ENCODE measurements at regions not wholly inside any gene's neighbourhood (a gene's known extent, or its start where the extent isn't known, plus 50 kb on each side); places are given as distances from the start of the nearest gene placed in this dataset.

DNA sequence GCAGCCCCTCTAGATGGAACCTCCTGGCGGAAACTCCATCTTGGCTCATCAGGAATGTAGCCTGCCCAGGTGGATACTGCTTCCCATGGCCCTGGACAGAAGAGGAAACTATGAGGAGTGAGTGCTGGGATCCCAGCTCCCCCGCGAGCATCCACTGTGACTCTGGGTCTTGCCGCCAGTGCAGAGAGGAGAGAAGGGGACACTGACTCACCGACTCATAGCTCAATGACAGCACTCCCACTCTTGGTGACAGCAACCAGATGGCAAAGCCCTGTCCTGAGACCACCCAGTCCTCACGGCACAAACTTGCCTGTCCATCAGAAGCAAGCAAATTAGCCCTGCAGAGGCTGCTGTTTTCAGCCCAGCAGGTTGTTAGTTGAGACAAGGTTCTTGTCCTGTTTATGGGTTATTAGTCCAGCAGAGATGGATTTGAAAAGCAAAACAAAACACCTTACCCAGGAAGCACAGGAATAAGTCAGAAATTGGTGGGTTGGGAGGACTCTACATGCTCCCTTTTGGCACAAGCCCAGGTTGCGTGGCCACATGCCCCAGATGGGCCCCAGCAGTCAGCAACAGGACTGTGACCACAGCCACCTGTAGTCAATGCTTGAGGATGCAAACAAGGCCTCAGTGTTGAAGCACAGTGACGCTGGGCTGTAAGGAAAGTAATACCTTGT, 111.5 kb upstream of the GLI2 start:
- TF ChIP-seq, protein P1, sequence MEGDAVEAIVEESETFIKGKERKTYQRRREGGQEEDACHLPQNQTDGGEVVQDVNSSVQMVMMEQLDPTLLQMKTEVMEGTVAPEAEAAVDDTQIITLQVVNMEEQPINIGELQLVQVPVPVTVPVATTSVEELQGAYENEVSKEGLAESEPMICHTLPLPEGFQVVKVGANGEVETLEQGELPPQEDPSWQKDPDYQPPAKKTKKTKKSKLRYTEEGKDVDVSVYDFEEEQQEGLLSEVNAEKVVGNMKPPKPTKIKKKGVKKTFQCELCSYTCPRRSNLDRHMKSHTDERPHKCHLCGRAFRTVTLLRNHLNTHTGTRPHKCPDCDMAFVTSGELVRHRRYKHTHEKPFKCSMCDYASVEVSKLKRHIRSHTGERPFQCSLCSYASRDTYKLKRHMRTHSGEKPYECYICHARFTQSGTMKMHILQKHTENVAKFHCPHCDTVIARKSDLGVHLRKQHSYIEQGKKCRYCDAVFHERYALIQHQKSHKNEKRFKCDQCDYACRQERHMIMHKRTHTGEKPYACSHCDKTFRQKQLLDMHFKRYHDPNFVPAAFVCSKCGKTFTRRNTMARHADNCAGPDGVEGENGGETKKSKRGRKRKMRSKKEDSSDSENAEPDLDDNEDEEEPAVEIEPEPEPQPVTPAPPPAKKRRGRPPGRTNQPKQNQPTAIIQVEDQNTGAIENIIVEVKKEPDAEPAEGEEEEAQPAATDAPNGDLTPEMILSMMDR (IDR thresholded peaks at IDR 0.05): no peak
- TF ChIP-seq POLR2A (IDR thresholded peaks at IDR 0.05) (no peak), EP300 (IDR thresholded peaks at IDR 0.05) (no peak)
